ENCODE measurements at regions not wholly inside any gene's neighbourhood (a gene's known extent, or its start where the extent isn't known, plus 50 kb on each side); places are given as distances from the start of the nearest gene placed in this dataset.

- Histone ChIP-seq H3K36me3 (ENCODE audit: insufficient read depth, low read length) (no peaks in the 10 kb centered on the region), H3K9me3 (ENCODE audit: low read length) (no peaks in the 10 kb centered on the region), H3K4me1 (ENCODE audit: insufficient read depth, low read length, poor library complexity, severe bottlenecking) (no peaks in the 10 kb centered on the region), H3K4me3 (ENCODE audit: low read depth, low read length, poor library complexity, severe bottlenecking) (no peak overlapping the region), H3K27ac (ENCODE audit: low read depth, low read length, poor library complexity, severe bottlenecking) (no peak overlapping the region), H3K9me2 (ENCODE audit: insufficient read depth, low read length) (no peaks in the 10 kb centered on the region; the same call in 1 of the 2 replicates), H4K20me1 (ENCODE audit: insufficient read depth, low read length) (no peaks in the 10 kb centered on the region), H3K4me2 (ENCODE audit: low read length) (no peak overlapping the region), H2AFZ (ENCODE audit: low read length) (no peak overlapping the region), H3K79me2 (ENCODE audit: insufficient read depth, low read depth, low read length) (no peaks in the 10 kb centered on the region)
- intact Hi-C loops (cut with micrococcal nuclease; ENCODE audit: unreplicated experiment), result no loop called here
- CTCF ChIA-PET (ENCODE audit: unreplicated experiment), result no interaction called here
- no TSS peak for BruUV-seq (replicated peaks)
- POLR2A ChIA-PET, result no interaction called here
- no peak for TF ChIP-seq CTCF (conservative IDR thresholded peaks at IDR 0.05; ENCODE audit: low read length)
- no peak for TF ChIP-seq EZH2phosphoT487 (IDR thresholded peaks at IDR 0.05; ENCODE audit: borderline replicate concordance, low read depth, low read length)
- DNase-seq (ENCODE audit: low spot score), result no peak
Observed at GRCh38 chr5:53378590-53379247, 101.7 kb upstream of the FST start.

GRCh38 chr5:53386341-53386740 is 94.1 kb upstream of the FST start:
- Histone ChIP-seq H3K9me3 (ENCODE audit: low read length) (no peaks in the 10 kb centered on the region), H3K4me3 (ENCODE audit: low read depth, low read length, poor library complexity, severe bottlenecking) (no peak overlapping the region), H3K4me2 (ENCODE audit: low read length) (no peak overlapping the region), H4K20me1 (ENCODE audit: insufficient read depth, low read length) (no peaks in the 10 kb centered on the region), H3K79me2 (ENCODE audit: insufficient read depth, low read depth, low read length) (no peaks in the 10 kb centered on the region), H2AFZ (ENCODE audit: low read length) (no peak overlapping the region), H3K36me3 (ENCODE audit: insufficient read depth, low read length) (no peaks in the 10 kb centered on the region), H3K27ac (ENCODE audit: low read depth, low read length, poor library complexity, severe bottlenecking) (no peak overlapping the region), H3K4me1 (ENCODE audit: insufficient read depth, low read length, poor library complexity, severe bottlenecking) (no peaks in the 10 kb centered on the region), H3K9me2 (ENCODE audit: insufficient read depth, low read length) (no peaks in the 10 kb centered on the region)
- no peak for TF ChIP-seq CTCF (conservative IDR thresholded peaks at IDR 0.05; ENCODE audit: low read length)
- intact Hi-C loops (cut with micrococcal nuclease; ENCODE audit: unreplicated experiment), result no loop called here
- ChIA-PET CTCF (ENCODE audit: unreplicated experiment) (no interaction called here), POLR2A (interaction anchor here (0.6 to 1.0 kb wide), 2 partner anchors 20 to 860 kb away, joined by 3 to 4 read pairs; no protein-coding TSS in a partner anchor)
- no TSS peak for BruUV-seq (replicated peaks)
- no peak for DNase-seq (ENCODE audit: low spot score)

- POLR2A ChIA-PET, result interaction anchor here (0.6 kb wide), 1 partner anchor 61 kb away, joined by 3 read pairs; no protein-coding TSS in a partner anchor
- H3K9me3 ChIP-seq (ENCODE audit: low read length), result no peaks in the 10 kb centered on the region
- H3K9me2 ChIP-seq (ENCODE audit: insufficient read depth, low read length), result no peaks in the 10 kb centered on the region
- no peaks in the 10 kb centered on the region for H3K36me3 ChIP-seq (ENCODE audit: insufficient read depth, low read length)
- no peaks in the 10 kb centered on the region for H3K4me1 ChIP-seq (ENCODE audit: insufficient read depth, low read length, poor library complexity, severe bottlenecking)
- no TSS peak for BruUV-seq (replicated peaks)
- no peaks in the 10 kb centered on the region for H3K79me2 ChIP-seq (ENCODE audit: insufficient read depth, low read depth, low read length)
- DNase-seq (ENCODE audit: low spot score), result no peak
- no peak overlapping the region for H3K27ac ChIP-seq (ENCODE audit: low read depth, low read length, poor library complexity, severe bottlenecking)
- no peak overlapping the region for H3K4me3 ChIP-seq (ENCODE audit: low read depth, low read length, poor library complexity, severe bottlenecking)
- H2AFZ ChIP-seq (ENCODE audit: low read length), result no peak overlapping the region
- H4K20me1 ChIP-seq (ENCODE audit: insufficient read depth, low read length), result no peaks in the 10 kb centered on the region
- no peak for TF ChIP-seq CTCF (conservative IDR thresholded peaks at IDR 0.05; ENCODE audit: low read length)
- no peak for TF ChIP-seq EZH2phosphoT487 (IDR thresholded peaks at IDR 0.05; ENCODE audit: borderline replicate concordance, low read depth, low read length)
- H3K4me2 ChIP-seq (ENCODE audit: low read length), result no peak overlapping the region
- intact Hi-C loops (cut with micrococcal nuclease; ENCODE audit: unreplicated experiment), result no loop called here
- CTCF ChIA-PET (ENCODE audit: unreplicated experiment), result no interaction called here
Observed at GRCh38 chr5:53389093-53389492, 91.3 kb upstream of the FST start.

Data from OCI-LY7 (cell line).